ENCODE measurements at regions not wholly inside any gene's neighbourhood (a gene's known extent, or its start where the extent isn't known, plus 50 kb on each side); places are given as distances from the start of the nearest gene placed in this dataset.
"Not testable (repeated sequence)": the region's sequence is repeated elsewhere in the genome, so short reads cannot be mapped to it uniquely, and the experiment has no call there.

DNA sequence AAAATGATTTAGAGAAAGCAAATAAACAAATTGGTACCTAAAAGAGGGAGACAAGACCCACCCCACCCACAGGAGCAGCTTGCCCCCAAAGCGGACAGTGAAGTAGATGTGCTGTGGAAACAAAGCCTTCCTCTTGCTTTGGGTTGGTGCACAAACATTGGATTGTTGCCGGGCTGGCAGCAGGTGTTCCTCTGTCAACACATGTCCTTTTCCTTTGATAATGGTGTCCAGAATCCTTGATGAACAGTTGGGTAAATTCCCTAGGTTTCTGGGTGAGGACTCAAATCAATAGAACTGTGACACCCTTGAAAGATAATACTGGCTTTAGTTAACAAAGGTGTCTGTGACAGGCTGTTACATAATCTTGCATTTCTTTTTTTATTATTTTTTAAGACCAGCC, 311.8 kb downstream of the SPRY2 start:
- no peak for DNase-seq

DNA sequence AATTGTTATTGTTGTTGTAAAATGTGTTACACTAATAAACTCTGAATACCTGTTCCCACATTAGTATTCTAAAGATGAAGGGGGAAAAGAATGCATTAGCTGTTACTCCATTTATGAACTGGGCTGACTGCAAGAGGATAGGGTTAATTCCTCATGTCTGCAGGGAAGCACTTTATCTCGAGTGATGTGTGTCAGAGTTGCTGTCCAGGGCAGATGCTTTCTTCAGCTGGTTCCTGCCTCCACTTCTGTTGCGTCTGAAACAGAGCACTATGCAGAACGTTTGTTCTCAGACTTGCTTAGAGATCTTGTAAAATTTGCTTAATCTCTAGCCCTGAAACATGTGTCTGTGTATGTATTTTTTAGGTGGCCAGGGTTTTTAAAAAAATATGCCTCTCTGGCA, 318.8 kb downstream of the SPRY2 start:
- DNase-seq, result no peak

DNA sequence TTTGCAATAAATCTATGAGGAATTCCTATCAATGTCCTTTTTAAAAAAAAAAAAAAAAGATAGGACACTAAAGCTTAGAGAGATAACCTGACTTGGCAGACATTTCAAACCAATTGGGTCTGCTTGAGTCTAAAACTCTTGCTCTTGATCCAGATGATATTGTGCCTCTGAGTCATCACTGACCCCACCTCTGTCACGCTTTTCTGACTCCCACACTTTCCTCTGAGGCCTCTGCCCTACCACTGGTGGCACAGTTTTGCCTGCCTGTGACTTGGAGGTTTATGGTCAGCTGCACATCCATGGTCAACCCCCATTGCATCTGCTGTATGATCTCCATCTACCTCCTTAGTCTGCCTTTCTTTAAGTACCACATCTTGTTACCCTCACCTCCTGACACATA, 328.7 kb downstream of the SPRY2 start:
- no peak for DNase-seq

DNA sequence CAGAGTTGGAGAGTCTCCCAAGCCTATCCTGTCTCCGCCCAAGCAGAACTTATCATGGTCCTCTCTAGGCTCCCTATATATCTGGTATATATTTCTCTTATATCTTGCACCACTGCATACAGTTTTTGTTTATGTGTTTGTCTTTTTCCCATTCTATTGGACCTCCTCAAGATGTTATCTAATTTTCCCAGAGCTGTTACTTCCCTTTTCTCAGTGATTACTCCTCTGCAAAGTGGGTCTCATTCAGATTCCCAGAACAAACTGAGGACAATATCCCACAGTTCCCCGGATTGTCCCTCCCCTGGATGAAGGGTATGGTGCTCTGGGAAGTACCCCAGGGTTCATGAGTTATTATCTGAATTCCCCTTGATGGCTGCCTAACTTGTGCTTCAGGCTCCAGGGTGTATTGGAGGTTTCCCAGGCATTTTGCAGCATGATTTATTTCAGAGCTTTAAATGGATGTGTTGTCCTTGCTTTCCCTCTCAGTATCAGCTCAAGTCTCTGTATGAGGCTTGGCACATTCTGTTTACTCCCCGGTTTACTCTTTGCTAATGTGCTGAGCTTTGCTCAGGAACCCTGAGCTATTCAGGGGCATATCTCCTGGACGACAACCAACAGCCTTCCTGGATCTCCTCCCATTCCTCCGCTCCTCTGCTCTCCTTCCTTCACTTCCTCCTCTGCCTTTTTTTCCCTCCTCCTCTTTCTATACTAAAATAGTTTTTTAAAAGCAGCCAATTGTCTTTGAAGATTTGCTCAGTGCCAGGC, 329.3 kb downstream of the SPRY2 start:
- no peak for DNase-seq

DNA sequence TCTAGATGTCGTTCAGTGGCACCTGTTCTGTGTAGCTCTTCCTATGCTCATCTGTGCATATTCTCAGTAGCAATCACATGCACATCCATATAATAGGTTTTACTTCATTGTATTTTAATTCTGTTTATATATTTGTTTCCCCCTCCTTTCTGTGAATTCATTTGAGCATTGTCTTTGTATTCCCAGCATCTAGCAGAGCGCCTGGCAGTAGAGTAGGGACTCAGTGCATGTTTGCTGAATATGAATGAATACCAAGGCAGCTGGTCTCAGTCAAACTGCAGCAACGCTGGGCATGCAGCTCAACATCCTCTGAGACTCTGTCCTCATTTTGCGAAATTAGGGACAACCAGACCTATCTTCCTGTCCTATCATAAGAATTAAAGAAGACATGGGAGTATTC, 330.1 kb downstream of the SPRY2 start:
- DNase-seq, result no peak

DNA sequence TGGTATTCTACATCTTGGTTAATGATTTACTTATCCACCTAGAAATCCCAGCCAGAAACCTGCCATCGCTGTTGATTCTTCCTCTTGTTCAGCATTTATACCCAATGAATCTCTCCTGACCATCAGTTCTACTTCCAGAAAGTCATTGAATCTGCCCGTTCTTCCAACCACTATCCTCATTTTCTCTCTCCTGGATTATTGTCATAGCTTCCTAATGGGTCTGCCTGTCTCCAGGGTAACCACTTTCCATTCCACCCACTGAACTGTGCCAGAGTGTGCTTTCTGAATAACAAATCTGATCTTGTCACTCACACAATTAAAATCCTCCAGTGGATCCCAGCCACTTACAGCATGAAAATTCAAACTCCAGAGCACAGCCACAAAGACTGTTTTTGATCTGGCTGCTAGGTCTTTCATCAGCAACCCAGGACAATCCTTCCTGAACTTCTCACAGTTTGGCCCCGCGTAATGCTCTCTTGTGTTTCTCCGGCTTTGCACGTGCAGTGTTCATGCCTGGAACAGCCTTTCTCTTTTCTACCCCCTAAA, 330.6 kb downstream of the SPRY2 start:
- DNase-seq, result no peak

DNA sequence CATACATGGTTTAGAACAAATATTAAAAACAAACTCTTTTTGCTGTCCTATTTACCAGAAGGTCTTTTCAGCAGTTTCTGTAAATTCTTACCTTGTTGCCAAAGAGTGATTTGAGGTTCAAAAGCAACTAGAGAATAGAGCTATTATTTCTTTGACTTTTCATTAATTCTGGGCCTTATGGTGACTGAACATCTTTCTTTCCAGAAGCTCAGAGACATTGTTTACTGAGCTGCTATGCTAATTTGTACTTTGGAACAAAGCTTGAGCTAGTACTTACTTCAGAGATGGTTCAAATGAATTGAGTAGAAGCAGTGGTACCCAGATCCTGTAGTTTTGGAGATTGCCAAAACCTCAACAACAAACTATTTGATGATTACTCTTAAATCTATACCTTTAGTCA, 331.2 kb downstream of the SPRY2 start:
- DNase-seq, result no peak

DNA sequence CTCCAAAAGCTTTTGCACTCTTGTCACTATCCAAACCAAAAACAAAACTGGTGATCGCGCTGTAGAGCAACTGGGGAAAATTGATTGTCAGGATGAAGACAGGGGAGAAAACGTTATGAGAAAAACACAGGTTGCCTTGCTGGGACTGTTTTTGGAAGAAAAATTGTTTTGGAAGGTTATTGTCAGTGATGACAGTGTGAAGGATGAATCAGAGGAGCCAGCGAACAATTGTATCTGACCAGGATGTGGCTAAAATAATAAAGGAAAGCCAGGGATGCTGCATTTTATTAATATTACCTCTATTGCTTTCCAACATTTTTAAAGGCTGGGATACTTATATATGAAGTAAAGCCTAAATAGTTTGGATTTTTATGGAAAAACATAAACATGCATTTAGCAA, 334.0 kb downstream of the SPRY2 start:
- DNase-seq, result no peak

DNA sequence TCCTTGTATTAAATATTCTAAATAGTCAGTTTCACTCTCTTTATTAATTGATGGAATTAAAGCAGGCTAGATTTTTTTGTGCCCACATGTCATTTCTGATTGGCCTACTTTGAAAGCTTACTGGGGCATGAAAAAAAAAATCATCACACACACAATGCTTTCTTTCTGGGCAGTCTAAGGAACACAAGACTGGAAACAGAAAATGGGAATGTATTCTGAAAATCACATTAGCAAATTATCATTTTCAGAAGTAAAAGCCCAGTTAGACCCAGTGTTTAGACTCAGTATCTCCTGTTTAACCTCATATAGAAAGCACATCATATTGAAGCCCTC, 339.4 kb downstream of the SPRY2 start:
- no peak for DNase-seq

DNA sequence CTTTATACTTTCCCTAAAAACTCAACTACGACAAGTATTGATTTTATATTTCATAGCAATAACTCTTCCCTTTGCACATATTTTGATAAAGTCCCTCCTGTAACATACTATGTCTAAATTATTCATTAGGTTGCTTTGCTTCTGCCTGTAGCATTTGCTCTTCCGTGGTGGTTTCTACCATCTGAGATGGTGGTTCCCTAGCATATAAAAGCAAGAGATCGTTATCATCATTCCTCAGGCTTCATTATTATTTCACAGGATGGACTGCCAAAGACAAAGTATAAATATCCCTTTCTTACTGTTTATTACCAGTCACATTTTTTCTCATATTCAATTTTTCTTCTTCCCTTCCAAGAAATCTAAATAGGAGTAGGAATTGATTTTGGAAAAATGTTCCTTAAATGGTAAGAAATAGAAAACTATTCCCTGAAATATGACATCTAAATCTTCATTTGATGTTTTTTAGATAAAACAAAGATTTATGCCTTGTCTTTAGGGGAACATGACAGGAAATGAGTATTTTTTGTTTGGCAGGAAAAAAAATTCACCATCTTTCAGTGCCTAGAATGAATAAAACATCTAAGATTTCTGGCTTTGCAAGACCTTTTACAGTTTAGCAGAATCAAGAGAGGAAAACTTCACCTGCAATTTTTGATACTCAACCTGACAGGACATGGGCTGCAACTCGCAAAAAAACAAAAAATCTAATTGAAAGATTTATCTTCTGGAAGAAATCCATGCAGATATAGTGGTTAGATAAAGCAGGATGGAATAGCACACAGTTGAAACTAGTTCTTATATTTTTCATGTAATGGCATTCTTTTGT, 340.0 kb downstream of the SPRY2 start:
- no peak for DNase-seq

DNA sequence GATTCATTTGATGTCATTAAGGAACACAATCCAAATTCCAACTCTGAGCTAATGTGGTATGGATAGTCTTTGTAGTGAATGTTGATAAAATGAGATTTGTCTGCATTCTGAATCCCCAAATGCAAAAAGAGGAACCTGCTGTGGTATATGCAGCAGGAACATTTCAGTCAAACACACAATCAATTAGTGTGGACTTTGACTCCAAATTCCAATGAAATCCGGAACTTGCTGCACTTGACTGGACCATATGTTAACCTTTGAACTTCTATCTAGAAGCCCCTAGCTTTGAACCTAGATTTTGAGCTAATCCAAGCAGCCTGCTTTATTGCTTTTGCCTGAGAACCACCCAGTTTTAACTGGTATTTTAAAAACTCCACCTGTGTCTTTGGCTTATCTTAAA, 341.3 kb downstream of the SPRY2 start:
- no peak for DNase-seq

DNA sequence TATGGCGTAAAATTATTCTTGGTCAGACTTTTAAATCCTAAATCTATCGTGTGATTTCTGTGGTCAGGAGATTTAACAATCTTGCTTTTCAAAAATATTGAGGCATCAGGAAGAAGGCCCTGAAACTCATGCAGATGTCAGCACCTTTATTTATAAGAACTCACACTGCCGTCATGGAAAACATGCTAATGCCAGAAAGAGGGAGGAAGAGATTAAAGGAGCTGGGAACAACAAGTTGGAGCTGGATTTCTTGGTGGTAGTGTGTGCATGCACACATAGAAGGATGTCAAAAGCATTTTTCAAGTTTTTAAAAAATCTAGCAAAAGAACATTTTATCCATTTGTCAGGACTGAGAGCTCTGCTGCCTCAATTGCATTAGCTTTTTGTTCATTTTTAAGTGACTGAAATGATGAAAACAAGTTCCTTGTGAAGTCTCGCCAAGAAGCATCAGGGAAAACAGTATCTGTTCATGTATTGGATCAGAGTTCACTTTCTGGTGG, 342.5 kb downstream of the SPRY2 start:
- no peak for DNase-seq

DNA sequence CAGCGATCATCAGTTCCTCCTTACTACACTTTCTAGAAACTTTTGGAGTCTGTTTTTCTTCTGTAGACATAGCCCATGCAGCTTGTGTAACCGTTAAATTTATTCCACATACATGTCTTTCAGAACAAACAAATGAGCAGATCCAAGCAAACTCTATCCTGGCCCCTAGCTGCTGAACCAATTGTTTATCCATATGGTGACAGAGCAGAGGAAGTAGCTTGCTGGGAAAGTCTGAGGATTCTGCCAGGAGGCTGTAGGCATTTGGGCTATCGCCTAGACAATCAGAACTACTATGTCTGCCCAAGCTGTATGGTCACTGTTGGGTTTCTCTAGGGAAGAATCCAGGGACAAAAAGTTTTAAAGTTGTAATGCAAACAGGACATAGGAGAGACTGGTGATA, 343.7 kb downstream of the SPRY2 start:
- DNase-seq, result no peak

DNA sequence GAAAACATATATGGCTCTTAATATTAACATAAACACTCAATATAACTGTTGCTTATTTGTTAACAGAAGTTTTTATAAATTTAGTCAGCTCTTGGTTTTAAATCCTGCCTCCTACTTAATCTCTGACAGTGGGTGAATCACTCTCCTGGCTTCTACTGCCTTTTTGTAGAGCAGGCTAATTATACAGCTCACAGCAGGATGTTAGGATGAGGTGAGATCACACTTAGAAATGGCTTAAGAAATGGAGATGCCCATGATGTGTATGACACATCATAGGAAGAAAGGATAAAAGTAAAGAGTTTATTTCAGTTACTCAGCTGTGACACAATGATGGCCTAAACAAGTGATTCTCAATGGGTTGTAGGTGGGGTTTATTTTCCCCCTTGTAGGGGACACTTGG, 345.6 kb downstream of the SPRY2 start:
- DNase-seq, result no peak

DNA sequence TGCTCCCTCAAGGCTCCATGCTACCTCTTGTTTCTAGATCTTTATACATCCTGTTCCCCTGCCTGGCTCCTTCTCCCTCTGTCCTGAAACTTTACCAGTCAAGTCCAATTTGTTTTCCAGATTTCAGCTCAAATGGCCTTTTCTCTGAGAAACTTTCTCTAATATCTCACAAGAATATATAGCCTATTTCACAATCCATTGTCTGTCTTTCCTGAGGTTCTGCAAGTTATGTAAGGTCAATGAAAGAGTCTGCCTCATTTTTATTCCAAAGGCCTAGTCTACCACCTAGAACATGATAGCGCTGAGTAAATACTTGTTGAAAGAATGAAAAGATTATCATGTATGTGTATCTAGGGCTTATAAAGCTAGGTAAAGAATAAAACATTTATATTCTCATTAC, 348.8 kb downstream of the SPRY2 start:
- no peak for DNase-seq

DNA sequence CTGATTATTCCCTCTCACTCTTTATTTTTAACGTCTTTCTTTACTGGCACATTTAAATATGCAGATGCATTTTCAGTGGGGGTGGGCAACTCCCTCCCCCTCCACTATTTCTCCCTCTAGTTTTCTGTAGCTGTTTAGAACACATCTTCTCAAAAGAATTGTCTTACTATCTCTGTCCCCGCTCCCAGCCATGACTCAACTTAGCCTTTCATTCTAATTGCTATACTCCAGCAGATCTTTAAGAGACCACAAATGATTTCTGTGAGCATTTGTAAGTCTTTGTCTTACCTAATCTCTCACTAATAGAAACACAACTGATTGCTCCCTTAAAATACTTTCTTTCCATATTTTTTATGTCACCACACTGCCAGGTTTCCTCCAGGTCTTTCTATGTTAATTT, 350.9 kb downstream of the SPRY2 start:
- DNase-seq, result no peak

DNA sequence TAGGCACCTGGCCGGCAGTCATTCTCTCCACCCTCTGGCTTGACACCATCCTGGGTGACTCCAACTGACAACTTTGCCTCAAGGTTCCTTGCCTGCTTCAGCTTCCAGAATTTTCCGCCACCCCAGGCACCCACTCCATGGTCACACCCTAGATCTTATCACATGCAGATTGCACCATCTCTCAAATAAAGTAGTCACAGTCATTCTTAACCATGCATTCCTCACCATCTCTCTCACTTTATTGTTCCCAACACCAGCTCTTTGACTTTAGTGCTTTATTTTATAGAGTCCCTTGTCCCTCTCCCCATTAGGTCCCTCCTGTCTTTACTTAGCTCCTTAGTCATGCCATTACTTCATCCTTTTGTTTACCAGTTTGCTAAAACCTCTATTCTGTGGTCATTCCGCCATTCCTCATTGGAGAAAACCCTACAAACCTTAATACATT, 351.7 kb downstream of the SPRY2 start:
- no peak for DNase-seq

DNA sequence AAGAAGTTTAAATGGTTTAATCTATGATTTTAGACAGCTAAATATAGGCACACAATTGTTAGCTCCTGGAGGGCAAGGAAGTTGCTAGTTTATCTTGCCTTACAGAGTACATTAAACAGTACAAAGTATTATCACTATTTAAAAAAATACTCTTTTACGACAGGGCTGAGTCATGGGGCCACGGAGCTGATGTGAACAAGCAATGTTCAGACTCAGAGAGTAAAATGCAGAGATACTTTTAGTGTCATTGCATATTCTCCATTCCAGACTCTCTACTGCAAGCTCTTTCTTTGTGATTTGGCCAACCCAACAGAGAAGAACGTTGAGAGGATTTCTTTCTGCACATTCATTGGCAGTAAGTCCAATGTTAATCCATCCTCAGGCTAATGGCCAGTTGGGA, 352.4 kb downstream of the SPRY2 start:
- DNase-seq, result no peak

DNA sequence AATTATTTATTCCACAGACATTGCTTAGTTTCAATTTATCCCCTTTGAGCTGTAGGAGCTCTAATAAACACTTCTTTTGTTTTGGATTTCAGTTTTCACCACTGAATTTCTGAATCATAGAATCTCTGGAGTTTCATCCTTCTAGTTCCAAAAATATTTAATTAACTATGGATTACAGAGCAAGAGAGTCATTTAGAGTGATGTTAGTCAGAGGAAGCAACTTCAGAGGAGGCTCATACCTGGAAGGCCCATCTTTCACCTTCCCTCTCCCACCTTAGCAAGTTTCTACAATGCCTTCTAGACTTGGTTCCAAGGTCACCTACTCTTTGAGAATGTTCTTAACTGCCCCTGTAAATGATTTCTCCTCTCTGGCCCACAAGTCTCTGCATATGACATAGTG, 353.2 kb downstream of the SPRY2 start:
- no peak for DNase-seq

DNA sequence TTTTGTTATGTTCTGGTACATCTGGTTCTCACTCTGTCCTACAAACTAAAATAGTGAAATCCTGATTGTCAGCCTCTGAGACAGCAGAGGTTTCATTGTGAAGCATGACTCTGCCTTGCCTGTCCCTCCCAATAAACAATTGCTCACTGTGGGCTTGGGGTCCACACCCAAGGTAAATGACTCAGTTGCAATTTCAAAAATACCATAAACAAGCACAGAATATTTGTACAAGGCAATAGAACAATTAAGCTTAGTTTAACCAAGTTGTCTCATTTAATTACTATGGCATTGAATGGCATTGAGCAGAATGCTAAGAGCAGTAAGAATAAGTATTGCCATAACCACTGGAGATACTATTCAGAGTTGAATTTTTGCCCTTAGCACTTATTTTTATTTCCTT, 353.6 kb downstream of the SPRY2 start:
- DNase-seq, result no peak

DNA sequence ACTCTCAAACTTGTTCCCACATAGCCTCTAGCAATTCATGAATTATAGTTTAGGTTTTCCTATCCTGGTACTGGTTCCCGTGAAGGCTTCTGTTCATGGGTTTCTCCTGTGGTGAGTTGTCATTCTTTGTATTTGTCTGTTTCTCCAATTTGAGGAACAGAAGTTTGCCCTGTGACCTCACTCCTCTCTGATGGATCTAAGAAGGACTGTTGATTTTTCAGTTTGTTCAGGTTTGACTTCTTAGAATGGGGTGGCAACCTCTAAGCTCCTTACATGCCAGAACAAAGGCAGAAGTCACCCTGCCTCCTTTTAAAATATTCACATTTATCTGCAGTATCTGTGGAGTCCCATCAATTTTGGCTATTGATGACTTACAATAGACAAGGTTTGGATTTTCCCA, 354.0 kb downstream of the SPRY2 start:
- DNase-seq, result no peak

DNA sequence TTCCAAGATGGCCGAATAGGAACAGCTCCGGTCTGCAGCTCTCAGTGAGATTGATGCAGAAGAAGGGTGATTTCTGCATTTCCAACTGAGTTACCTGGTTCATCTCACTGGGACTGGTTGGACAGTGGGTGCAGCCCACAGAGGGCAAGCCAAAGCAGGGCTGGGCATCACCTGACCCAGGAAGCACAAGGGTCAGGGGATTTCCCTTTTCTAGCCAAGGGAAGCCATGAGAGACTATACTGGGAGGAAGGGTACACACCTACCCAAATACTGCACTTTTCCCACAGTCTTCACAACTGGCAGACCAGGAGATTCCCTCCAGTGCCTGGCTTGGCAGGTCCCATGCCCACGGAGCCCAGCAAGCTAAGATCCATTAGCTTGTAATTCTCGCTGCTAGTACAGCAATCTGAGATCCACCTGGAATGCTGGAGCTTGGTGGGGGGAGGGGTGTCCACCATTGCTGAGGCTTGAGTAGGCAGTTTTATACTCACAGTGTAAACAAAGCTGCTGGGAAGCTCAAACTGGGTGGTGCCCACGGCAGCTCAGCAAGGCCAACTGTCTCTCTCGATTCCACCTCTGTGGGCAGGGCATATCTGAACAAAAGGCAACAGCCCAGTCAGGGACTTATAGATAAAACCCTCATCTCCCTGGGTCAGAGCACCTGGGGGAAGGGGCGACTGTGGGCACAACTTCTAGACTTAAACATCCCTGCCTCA, 365.8 kb downstream of the SPRY2 start:
- DNase-seq, result not testable (repeated sequence)

DNA sequence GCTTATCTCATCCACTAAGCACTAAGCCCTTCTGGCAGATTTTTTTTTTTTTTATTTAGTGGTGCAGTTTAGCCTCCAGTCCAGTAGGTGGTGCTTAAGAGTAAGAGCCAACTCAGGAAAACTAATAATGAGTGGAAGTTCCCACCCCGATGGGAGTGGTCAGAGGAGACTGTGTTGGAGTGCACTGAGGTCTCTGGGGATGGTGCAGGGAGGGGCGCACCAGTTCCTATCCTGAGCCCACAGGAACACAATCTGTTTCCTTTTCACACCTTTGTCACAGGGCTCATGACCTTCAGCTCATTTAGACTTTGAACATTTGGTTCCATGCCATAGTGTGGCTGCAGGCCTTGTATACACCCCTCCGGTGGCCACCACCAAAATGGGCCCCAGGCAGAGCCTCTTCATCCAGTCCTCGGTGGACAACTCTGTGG, 367.4 kb downstream of the SPRY2 start:
- no peak for DNase-seq
